DND-41 (cell line): ENCODE measurements at regions not wholly inside any gene's neighbourhood (a gene's known extent, or its start where the extent isn't known, plus 50 kb on each side); places are given as distances from the start of the nearest gene placed in this dataset.

Experiments
- ATAC-seq: fragments of 200-7000 bp; cut with Tn5 transposase; 3 replicates; pipeline ENCODE4 v1.9.1; 2021; ENCODE audit warnings: low read depth; ENCODE audit not compliant: insufficient read depth
- DNase-seq: peaks from one replicate; pipeline ENCODE4 v3.0.0-alpha.2; 2020
- H2AFZ ChIP-seq: 2 replicates; pipeline ENCODE4 v1.6.0; 2012; ENCODE audit warnings: low read depth, low read length
- H3K27ac ChIP-seq: 2 replicates; pipeline ENCODE4 v1.5.1; 2012; ENCODE audit warnings: low read length, inconsistent platforms
- H3K27me3 ChIP-seq: fragments of 200-600 bp; sonication (generic); 2 replicates; pipeline ENCODE4 v1.6.0; 2012; ENCODE audit warnings: low read length, mild to moderate bottlenecking, inconsistent platforms; ENCODE audit not compliant: insufficient read depth, poor library complexity
- H3K36me3 ChIP-seq: 2 replicates; pipeline ENCODE4 v1.5.1; 2012; ENCODE audit warnings: low read length, inconsistent platforms; ENCODE audit not compliant: insufficient read depth
- H3K4me1 ChIP-seq: 2 replicates; pipeline ENCODE4 v1.5.1; 2012; ENCODE audit warnings: mild to moderate bottlenecking, low read length; ENCODE audit not compliant: insufficient read depth
- H3K4me2 ChIP-seq: 2 replicates; pipeline ENCODE4 v1.6.0; 2012; ENCODE audit warnings: mild to moderate bottlenecking, moderate library complexity, low read length, inconsistent platforms; ENCODE audit not compliant: insufficient read depth
- H3K4me3 ChIP-seq, 2 experiments: fragments of 200-600 bp in 1 of 2; shearing (Covaris generic) in 1 of 2; 2 replicates each; pipeline ENCODE4 v1.5.1; 2012 to 2016; ENCODE audit warnings: inconsistent platforms in 2 of 2, low read length in 2 of 2, mild to moderate bottlenecking in 2 of 2, low read depth in 1 of 2, moderate library complexity in 1 of 2
- H3K79me2 ChIP-seq: 2 replicates; pipeline ENCODE4 v1.6.0; 2012; ENCODE audit warnings: low read length, inconsistent platforms; ENCODE audit not compliant: insufficient read depth
- H3K9ac ChIP-seq: 2 replicates; pipeline ENCODE4 v1.6.0; 2012; ENCODE audit warnings: low read depth, mild to moderate bottlenecking, inconsistent platforms, low read length, moderate library complexity
- H3K9me3 ChIP-seq: 2 replicates; pipeline ENCODE4 v1.5.1; 2012; ENCODE audit warnings: low read length, moderate library complexity, mild to moderate bottlenecking, inconsistent platforms; ENCODE audit not compliant: insufficient read depth, severe bottlenecking
- H4K20me1 ChIP-seq: 2 replicates; pipeline ENCODE4 v1.6.0; 2012; ENCODE audit warnings: low read length; ENCODE audit not compliant: insufficient read depth
- EZH2 ChIP-seq: IDR thresholded peaks from 3 replicates; pipeline ENCODE4 v1.6.1; 2012; ENCODE audit warnings: borderline replicate concordance, low read depth, mild to moderate bottlenecking, moderate library complexity, low read length, inconsistent platforms; ENCODE audit not compliant: severe bottlenecking
- TF ChIP-seq, protein P1 (sequence below): IDR thresholded peaks from 2 replicates; pipeline ENCODE4 v1.5.1; 2012; ENCODE audit warnings: borderline replicate concordance, low read length, moderate library complexity, mild to moderate bottlenecking; ENCODE audit not compliant: poor library complexity, severe bottlenecking; ENCODE audit errors: extremely low read depth

DNA sequence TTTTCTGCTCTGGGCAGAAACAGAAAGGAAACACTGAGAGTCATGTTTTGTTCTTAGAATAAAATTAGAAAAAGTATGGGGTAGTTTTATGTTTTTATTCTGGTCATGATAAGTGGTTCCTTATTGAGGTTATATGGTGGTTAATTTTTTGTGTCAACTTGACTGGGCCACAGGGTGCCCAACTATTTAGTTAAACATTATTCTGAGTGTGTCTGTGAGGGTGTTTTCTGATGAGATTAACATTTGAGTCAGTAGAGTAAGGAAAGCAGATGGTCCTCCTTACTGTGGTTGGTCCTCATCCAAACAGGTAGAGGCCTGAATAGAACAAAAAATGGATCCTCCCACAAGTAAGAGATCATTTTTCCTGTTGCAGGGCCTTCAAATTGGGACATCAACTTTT lies 98.9 kb downstream of the C3orf38 start:
- Histone ChIP-seq H3K4me2 (no peak overlapping the region), H3K27ac (no peak overlapping the region), H3K9ac (no peak overlapping the region), H3K79me2 (no peaks in the 10 kb centered on the region), H3K9me3 (no peaks in the 10 kb centered on the region), H3K4me1 (no peaks in the 10 kb centered on the region), H4K20me1 (no peaks in the 10 kb centered on the region), H2AFZ (no peak overlapping the region), H3K36me3 (no peaks in the 10 kb centered on the region), H3K27me3 (no peaks in the 10 kb centered on the region), H3K4me3 (no peak overlapping the region)
- TF ChIP-seq, protein P1, sequence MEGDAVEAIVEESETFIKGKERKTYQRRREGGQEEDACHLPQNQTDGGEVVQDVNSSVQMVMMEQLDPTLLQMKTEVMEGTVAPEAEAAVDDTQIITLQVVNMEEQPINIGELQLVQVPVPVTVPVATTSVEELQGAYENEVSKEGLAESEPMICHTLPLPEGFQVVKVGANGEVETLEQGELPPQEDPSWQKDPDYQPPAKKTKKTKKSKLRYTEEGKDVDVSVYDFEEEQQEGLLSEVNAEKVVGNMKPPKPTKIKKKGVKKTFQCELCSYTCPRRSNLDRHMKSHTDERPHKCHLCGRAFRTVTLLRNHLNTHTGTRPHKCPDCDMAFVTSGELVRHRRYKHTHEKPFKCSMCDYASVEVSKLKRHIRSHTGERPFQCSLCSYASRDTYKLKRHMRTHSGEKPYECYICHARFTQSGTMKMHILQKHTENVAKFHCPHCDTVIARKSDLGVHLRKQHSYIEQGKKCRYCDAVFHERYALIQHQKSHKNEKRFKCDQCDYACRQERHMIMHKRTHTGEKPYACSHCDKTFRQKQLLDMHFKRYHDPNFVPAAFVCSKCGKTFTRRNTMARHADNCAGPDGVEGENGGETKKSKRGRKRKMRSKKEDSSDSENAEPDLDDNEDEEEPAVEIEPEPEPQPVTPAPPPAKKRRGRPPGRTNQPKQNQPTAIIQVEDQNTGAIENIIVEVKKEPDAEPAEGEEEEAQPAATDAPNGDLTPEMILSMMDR, result no peak
- TF ChIP-seq EZH2, result no peak
- DNase-seq (no peak), ATAC-seq (no peak)

DNA sequence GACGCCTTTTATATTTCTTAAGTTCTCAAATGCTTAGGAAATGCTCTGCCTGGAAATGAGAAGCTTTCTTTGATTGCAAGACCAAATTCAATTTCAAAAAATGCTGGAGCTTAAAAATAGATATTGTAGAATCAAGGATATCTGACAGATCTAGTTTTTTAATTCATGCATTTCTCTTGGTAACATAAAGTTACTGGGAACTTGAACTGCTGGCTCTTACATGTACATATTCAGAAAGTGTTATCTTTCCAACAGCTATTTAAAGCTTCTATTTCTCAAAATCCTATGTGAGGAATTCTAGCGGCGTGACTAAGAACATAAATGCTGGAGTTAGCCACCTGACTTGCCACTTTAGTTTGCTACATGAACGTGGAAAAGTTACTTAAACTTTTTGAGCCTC lies 109.3 kb downstream of the C3orf38 start:
- Histone ChIP-seq H3K79me2 (no peaks in the 10 kb centered on the region), H3K27me3 (no peaks in the 10 kb centered on the region), H3K27ac (no peak overlapping the region), H2AFZ (no peak overlapping the region), H4K20me1 (no peaks in the 10 kb centered on the region), H3K4me2 (no peak overlapping the region), H3K4me1 (no peaks in the 10 kb centered on the region), H3K4me3 (no peak overlapping the region), H3K9me3 (no peaks in the 10 kb centered on the region), H3K9ac (no peak overlapping the region), H3K36me3 (no peaks in the 10 kb centered on the region)
- ATAC-seq (no peak), DNase-seq (no peak)
- TF ChIP-seq, protein P1, result no peak
- TF ChIP-seq EZH2, result no peak

DNA sequence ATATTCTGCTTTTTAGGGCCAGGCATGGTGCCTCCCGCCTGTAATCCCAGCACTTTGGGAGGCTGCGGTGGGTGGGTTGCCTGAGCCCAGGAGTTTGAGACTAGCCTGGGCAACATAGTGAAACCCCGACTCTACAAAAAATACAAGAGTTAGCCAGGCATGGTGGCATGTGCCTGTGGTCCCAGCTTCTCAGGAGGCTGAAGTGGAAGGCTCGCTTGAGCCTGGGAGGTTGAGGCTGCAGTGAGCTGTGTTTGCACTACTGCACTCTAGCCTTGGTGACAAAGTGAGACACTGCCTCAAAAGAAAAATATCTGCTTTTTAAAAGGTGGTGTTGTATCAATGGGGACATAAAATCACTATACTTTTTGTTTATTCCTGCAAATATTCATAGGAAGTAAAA lies 112.8 kb downstream of the C3orf38 start:
- Histone ChIP-seq H3K79me2 (no peaks in the 10 kb centered on the region), H3K27me3 (no peaks in the 10 kb centered on the region), H3K4me2 (no peak overlapping the region), H3K4me1 (no peaks in the 10 kb centered on the region), H2AFZ (no peak overlapping the region), H3K9ac (no peak overlapping the region), H4K20me1 (no peaks in the 10 kb centered on the region), H3K27ac (no peak overlapping the region), H3K4me3 (no peak overlapping the region), H3K36me3 (no peaks in the 10 kb centered on the region), H3K9me3 (no peaks in the 10 kb centered on the region)
- no peak for ATAC-seq
- DNase-seq, result no peak
- TF ChIP-seq, protein P1, result no peak
- no peak for TF ChIP-seq EZH2
